ENCODE measurements at regions not wholly inside any gene's neighbourhood (a gene's known extent, or its start where the extent isn't known, plus 50 kb on each side); places are given as distances from the start of the nearest gene placed in this dataset.

GRCh38 chr10:111705021-111705420, 478.5 kb downstream of the GPAM start:
- TF ChIP-seq EZH2 (IDR thresholded peaks at IDR 0.05): no peak
- TF ChIP-seq FOXP2 (optimal IDR thresholded peaks at IDR 0.05; ENCODE audit: control extremely low read depth, extremely low read length, insufficient read depth): no peak
